ENCODE measurements at regions not wholly inside any gene's neighbourhood (a gene's known extent, or its start where the extent isn't known, plus 50 kb on each side); places are given as distances from the start of the nearest gene placed in this dataset.
"Not testable (repeated sequence)": the region's sequence is repeated elsewhere in the genome, so short reads cannot be mapped to it uniquely, and the experiment has no call there.

DNA sequence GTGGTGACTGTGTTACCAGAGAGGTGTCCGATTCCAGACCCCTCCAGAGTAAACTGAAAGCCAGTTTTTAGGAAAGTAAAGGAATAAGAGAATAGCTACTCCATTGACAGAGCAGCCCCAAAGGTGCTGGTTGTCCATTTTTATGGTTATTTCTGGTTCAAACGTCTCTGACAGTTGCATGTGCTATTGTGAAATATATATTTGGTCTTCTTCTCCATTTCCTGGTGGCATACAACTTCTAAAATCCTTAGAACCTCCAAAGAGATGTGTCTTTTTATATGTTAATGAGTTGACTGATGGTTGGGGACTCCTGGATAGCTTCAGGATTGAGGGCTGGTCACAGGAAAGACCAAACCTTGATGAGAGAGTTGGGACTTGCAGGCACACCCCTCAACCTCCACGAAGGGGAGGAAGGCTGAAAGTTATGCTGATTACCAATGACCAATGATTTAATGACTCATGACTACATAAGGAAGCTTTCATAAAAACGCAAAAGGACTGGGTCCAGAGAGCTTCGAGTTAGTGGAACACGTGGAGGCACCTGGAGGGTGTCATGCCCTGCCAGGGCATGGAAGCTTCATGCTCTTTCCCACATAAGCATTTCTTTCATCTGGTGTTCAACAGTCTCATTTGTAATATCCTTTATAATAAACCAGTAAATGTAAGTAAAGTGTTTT, 100.7 kb downstream of the SLC16A1 start:
- no peak for DNase-seq (ENCODE audit: low read depth, low spot score)

DNA sequence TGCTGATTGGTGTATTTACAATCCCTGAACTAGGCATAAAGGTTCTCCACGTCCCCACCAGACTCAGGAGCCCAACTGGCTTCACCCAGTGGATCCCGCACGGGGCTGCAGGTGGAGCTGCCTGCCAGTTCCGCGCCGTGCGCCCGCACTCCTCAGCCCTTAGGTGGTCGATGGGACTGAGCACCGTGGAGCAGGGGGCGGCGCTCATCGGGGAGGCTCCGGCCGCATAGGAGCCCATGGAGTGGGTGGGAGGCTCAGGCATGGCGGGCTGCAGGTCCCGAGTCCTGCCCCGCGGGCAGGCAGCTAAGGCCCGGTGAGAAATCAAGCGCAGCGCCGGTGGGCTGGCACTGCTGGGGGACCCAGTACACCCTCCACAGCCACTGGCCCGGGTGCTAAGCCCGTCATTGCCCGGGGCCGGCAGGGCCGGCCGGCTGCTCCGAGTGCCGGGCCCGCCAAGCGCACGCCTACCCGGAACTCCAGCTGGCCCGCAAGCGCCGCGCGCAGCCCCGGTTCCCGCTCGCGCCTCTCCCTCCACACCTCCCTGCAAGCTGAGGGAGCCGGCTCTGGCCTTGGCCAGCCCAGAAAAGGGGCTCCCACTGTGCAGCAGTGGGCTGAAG, 101.5 kb downstream of the SLC16A1 start:
- not testable (repeated sequence) for DNase-seq (ENCODE audit: low read depth, low spot score)

DNA sequence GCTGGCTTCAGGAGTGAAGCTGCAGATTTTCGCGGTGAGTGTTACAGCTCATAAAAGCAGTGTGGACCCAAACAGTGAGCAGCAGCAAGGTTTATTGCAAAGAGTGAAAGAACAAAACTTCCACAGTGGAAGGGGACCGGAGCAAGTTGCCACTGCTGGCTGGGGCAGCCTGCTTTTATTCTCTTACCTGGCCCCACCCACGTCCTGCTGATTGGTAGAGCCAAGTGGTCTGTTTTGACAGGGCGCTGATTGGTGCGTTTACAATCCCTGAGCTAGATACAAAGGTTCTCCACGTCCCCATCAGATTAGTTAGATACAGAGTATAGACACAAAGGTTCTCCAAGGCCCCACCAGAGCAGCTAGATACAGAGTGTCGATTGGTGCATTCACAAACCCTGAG, 102.1 kb downstream of the SLC16A1 start:
- not testable (repeated sequence) for DNase-seq (ENCODE audit: low read depth, low spot score)

DNA sequence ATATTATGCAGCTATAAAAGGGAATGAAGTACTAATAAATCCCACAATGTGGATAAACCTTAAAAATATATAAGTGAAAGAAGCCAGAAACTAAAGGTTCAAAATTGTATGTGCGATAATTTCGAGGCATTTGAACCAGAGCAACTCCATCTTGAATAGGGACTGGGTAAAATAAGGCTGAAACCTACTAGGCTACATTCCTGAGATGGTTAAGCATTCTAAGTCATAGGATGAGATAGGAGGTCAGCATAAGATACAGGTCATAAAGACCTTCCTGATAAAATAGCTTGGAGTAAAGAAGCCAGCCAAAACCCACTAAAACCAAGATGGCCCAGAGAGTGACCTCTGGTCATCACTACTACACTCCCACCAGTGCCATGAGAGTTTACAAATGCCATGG, 103.1 kb downstream of the SLC16A1 start:
- no peak for DNase-seq (ENCODE audit: low read depth, low spot score)

- no peak for DNase-seq (ENCODE audit: low read depth, low spot score)
Measured at GRCh38 chr1:112852276-112852675, 103.7 kb downstream of the SLC16A1 start.

GRCh38 chr1:112850034-112850757, 105.8 kb downstream of the SLC16A1 start:
- no peak for DNase-seq (ENCODE audit: low read depth, low spot score)

DNA sequence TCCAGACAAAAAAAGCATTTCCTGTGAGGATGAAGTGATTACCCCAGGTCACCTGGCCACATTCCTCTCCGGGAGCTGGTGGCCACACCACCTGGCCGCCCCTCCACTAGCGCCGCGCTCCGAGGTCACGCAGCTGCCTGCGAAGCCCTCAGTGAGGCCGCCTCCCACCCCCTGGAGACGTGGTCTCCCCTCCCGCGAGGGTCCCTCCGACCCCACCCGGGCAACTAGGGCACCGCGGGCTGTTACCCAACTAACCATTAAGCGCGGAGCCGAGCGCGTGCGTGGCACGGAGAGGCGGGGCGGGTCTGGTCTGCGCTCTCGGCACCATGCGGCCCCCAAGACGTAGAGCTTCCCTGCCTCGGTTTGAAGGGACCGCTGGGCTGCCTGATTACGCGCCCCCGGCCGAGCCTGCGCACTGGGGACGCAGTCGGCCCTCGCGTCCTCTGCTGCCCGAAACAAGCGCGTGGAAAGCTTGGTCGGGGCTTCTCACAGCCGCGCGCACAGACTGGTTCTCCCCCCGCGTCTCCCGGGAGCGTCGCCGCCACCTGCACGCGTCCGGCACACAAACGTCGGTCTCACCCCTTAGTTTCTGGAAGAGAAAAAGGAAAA, 106.5 kb downstream of the SLC16A1 start:
- DNase-seq (ENCODE audit: low read depth, low spot score), result no peak

GRCh38 chr1:112841825-112842224, 114.2 kb downstream of the SLC16A1 start:
- DNase-seq (ENCODE audit: low read depth, low spot score), result no peak

DNA sequence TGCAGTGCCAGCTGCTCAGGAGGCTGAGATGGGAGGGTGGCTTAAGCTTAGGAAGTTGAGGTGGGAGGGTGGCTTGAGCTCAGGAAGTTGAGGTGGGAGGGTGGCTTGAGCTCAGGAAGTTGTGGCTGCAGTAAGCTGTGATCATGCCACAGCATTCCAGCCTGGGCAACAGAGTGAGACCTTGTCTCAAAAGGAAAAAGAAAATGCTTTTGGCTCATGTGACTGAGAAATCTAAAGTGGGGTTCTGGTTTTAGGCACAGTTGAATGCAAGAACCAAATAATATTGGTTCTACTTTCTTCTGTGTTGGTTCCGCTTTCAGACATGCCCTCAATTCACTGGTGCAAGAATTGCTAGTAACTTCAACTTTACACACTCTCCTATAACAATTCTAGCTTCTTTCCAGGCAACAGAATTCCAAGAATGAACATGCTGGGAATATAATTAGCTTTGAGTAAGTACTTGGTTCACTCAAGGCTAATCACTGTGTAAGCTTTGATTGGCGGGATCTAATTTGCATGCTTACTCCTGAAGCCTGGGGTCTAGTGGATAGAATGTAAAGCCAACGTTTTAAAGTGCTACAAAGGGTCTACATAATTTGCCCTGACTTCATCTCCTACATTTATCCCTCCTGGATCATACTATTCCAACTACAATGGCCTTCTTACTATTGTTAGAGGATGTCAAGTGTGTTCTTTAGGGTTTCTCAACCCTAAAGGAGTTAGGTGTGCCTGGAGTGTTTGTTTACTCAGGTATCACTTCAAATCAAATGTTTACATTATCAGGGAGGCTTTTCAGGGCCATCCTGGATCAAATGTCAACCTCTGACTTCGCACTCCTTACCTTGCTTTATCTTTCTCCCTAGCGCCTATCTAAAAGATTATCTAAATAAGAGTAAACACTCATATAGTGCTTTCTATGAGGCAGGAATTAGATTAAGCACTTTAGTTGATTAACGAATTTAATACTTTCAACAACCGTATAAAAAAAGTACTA, 115.1 kb downstream of the SLC16A1 start:
- no peak for DNase-seq (ENCODE audit: low read depth, low spot score)

GRCh38 chr1:112836642-112837041, 119.4 kb downstream of the SLC16A1 start:
- DNase-seq (ENCODE audit: low read depth, low spot score), result no peak

- DNase-seq (ENCODE audit: low read depth, low spot score), result no peak
Measured at GRCh38 chr1:112833806-112834205, 118.7 kb upstream of the PPM1J start.

- DNase-seq (ENCODE audit: low read depth, low spot score), result not testable (repeated sequence)
Measured at GRCh38 chr1:112832259-112832658, 117.1 kb upstream of the PPM1J start.

GRCh38 chr1:112829691-112830090, 114.6 kb upstream of the PPM1J start:
- DNase-seq (ENCODE audit: low read depth, low spot score), result not testable (repeated sequence)

GRCh38 chr1:112828716-112829115, 113.6 kb upstream of the PPM1J start:
- no peak for DNase-seq (ENCODE audit: low read depth, low spot score)

DNA sequence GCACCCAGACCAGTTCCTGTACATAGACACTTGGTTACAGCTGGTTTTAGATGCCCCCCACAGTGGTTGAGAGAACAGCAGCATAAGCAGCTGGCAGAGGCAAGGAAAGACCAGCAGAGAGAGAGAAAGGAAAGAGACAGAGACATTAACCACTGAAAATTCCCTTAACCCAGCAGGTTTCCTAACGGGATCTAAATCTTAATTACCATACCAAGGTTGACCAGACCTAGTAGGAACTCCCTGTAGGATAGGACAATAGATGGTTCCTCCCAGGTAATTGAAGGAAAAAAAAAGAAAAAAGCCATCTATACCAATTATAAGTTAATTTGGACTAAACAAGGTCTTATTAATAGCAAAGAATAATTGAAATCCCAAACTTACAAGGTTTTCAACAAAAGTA, 112.3 kb upstream of the PPM1J start:
- not testable (repeated sequence) for DNase-seq (ENCODE audit: low read depth, low spot score)

- no peak for DNase-seq (ENCODE audit: low read depth, low spot score)
Measured at GRCh38 chr1:112826217-112826944, 111.2 kb upstream of the PPM1J start.

GRCh38 chr1:112825563-112826216, 110.6 kb upstream of the PPM1J start:
- not testable (repeated sequence) for DNase-seq (ENCODE audit: low read depth, low spot score)

GRCh38 chr1:112825075-112825474, 109.9 kb upstream of the PPM1J start:
- DNase-seq (ENCODE audit: low read depth, low spot score), result not testable (repeated sequence)

DNA sequence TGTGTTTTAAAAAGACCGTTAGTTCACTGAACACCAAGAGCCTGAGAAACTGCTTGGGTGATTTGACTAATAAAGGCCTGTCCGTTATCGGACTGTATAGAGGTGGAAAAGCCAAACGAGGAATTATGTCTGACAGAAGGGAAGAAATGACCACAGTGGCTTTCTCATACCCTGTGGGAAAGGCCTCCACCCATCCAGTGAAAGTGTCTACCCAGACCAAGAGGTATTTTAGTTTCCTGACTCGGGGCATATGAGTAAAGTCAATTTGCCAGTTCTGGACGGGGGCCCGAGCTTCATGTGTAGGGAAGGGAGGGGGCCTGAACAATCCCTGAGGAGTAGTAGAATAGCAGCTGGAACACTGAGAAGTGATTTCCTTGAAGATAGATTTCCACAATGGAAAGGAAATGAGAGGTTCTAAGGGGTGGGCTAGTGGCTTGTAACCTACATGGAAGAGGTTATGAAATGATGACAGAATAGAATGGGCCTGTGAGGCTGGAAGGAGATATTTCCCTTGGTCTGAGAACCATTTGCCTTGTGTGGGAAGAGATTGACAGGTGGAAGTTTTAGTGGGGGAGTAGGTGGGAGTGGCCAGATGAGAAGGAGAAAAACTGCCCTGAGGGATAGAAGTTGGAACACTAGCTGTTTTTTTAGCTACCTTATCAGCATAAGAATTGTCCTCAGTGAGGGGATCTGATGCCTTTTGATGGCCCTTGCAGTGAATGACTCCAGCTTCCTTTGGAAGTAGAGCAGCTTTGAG, 106.4 kb upstream of the PPM1J start:
- not testable (repeated sequence) for DNase-seq (ENCODE audit: low read depth, low spot score)

All from activated CD4-positive, CD25-positive, alpha-beta regulatory T cell treated with anti-CD3 and anti-CD28 coated beads, Interleukin-2, amount 50 U/mL, for 16 hours (primary cell).